Thyroid gland (tissue), 4 donors: ENCODE measurements at regions not wholly inside any gene's neighbourhood (a gene's known extent, or its start where the extent isn't known, plus 50 kb on each side); places are given as distances from the start of the nearest gene placed in this dataset.
"Not testable (repeated sequence)": the region's sequence is repeated elsewhere in the genome, so short reads cannot be mapped to it uniquely, and the experiment has no call there.

Source experiments
- DNase-seq, 2 donors: peaks; one replicate each; pipeline ENCODE4 v3.0.0-alpha.2; 2019
- H3K27ac ChIP-seq, 3 donors: fragments of 200-600 bp; sonication (generic); 1 replicate in 2 of 3; 2 replicates in 1 of 3; pipeline ENCODE4 v1.5.1; 2016 to 2019; ENCODE audit warnings: mild to moderate bottlenecking in 1 of 3, moderate library complexity in 1 of 3
- H3K27me3 ChIP-seq: fragments of 200-600 bp; sonication (generic); one replicate; pipeline ENCODE4 v1.5.1; 2019
- H3K36me3 ChIP-seq, 2 donors: fragments of 200-600 bp; sonication (generic); one replicate each; pipeline ENCODE4 v1.5.1; 2016 to 2019
- H3K4me1 ChIP-seq, 2 donors: fragments of 200-600 bp; sonication (generic); one replicate each; pipeline ENCODE4 v1.5.1; 2017 to 2019
- H3K4me3 ChIP-seq, 3 donors: fragments of 200-600 bp; sonication (generic); replicated peaks in 1 of 3; 1 replicate in 2 of 3; 2 replicates in 1 of 3; pipeline ENCODE4 v1.5.1; 2016; ENCODE audit warnings: mild to moderate bottlenecking in 1 of 3
- H3K9me3 ChIP-seq: fragments of 200-600 bp; sonication (generic); one replicate; pipeline ENCODE4 v1.5.1; 2017
- CTCF ChIP-seq, 6 experiments: fragments of 200-600 bp in 3 of 6; fragments of 450-650 bp in 3 of 6; sonication (generic) in 3 of 6; IDR thresholded peaks; one replicate each; pipeline ENCODE4 v1.5.1; 2016 to 2019; ENCODE audit warnings: antibody characterized with exemption in 6 of 6, mild to moderate bottlenecking in 2 of 6, inconsistent platforms in 1 of 6, moderate library complexity in 1 of 6
- POLR2A ChIP-seq, 2 donors: fragments of 450-650 bp; IDR thresholded peaks; one replicate each; pipeline ENCODE4 v1.6.1; 2017; ENCODE audit warnings: antibody characterized with exemption in 2 of 2, mild to moderate bottlenecking in 2 of 2, moderate library complexity in 1 of 2
- WGBS, 2 donors: methylation state at CpG; one replicate each; pipeline ENCODE4 v1.1.5; 2017; 5-methylcytosine and 5-hydroxymethylcytosine counted together
- intact Hi-C: fragments of 100-400 bp; cut with DNase I; formaldehyde crosslinking; loops from one replicate; pipeline ENCODE4 v1.15.1; 2023

- Histone ChIP-seq H3K27ac (peak overlapping the region; percentile 14 to 60 (median 50)), H3K4me3 (no peak overlapping the region), H3K4me1 (peaks cover 0 to 6% of the 10 kb centered on the region in 2 donors), H3K36me3 (no peaks in the 10 kb centered on the region), H3K27me3 (no peaks in the 10 kb centered on the region), H3K9me3 (no peaks in the 10 kb centered on the region)
- TF ChIP-seq CTCF (IDR thresholded peaks at IDR 0.05) (no peak), POLR2A (IDR thresholded peaks at IDR 0.05) (no peak)
- 12 to 21% methylated on average over 1 of the region's 1 CpG for WGBS, 2 donors
- peak; percentile 76 to 82 for DNase-seq
- intact Hi-C loops, result no loop called here
These were observed 1171.0 kb downstream of the MRPL39 start for GRCh38 chr21:24436236-24436635.

- intact Hi-C loops, result no loop called here
- no peaks in the 10 kb centered on the region for H3K27me3 ChIP-seq
- no peaks in the 10 kb centered on the region for H3K36me3 ChIP-seq
- TF ChIP-seq POLR2A (IDR thresholded peaks at IDR 0.05) (no peak), CTCF (IDR thresholded peaks at IDR 0.05) (no peak)
- no peak overlapping the region for H3K27ac ChIP-seq
- H3K4me3 ChIP-seq, result no peak overlapping the region
- DNase-seq, result no peak
- no peaks in the 10 kb centered on the region for H3K4me1 ChIP-seq
- WGBS, 2 donors, result 65 to 80% methylated on average over 8 of the region's 8 CpGs
- H3K9me3 ChIP-seq, result no peaks in the 10 kb centered on the region
These were observed 1178.6 kb downstream of the MRPL39 start for GRCh38 chr21:24428591-24429199.

GRCh38 chr21:24424776-24425175 lies 1182.5 kb downstream of the MRPL39 start:
- WGBS, 2 donors, result 79 to 83% methylated on average over 4 of the region's 4 CpGs
- TF ChIP-seq POLR2A (IDR thresholded peaks at IDR 0.05) (no peak), CTCF (IDR thresholded peaks at IDR 0.05) (no peak)
- H3K27me3 ChIP-seq, result no peaks in the 10 kb centered on the region
- no peak for DNase-seq
- no peaks in the 10 kb centered on the region for H3K9me3 ChIP-seq
- intact Hi-C loops, result no loop called here
- H3K4me3 ChIP-seq, result no peak overlapping the region
- no peaks in the 10 kb centered on the region for H3K36me3 ChIP-seq
- peaks cover 10 to 11% of the 10 kb centered on the region in 2 donors for H3K4me1 ChIP-seq
- H3K27ac ChIP-seq, result no peak overlapping the region

GRCh38 chr21:24423546-24423945 lies 1183.7 kb downstream of the MRPL39 start:
- H3K27ac ChIP-seq, result no peak overlapping the region
- no peaks in the 10 kb centered on the region for H3K36me3 ChIP-seq
- no peak overlapping the region for H3K4me3 ChIP-seq
- no peaks in the 10 kb centered on the region for H3K9me3 ChIP-seq
- DNase-seq, result no peak
- peaks cover 10 to 11% of the 10 kb centered on the region in 2 donors for H3K4me1 ChIP-seq
- TF ChIP-seq CTCF (IDR thresholded peaks at IDR 0.05), result no peak
- no peak for TF ChIP-seq POLR2A (IDR thresholded peaks at IDR 0.05)
- no peaks in the 10 kb centered on the region for H3K27me3 ChIP-seq
- intact Hi-C loops, result no loop called here

- intact Hi-C loops, result no loop called here
- Histone ChIP-seq H3K9me3 (no peaks in the 10 kb centered on the region), H3K36me3 (no peaks in the 10 kb centered on the region), H3K27me3 (no peaks in the 10 kb centered on the region), H3K4me1 (peaks cover 10 to 11% of the 10 kb centered on the region in 2 donors), H3K4me3 (no peak overlapping the region), H3K27ac (no peak overlapping the region)
- DNase-seq, result no peak
- TF ChIP-seq POLR2A (IDR thresholded peaks at IDR 0.05) (no peak), CTCF (IDR thresholded peaks at IDR 0.05) (no peak)
- 51 to 68% methylated on average over 1 of the region's 1 CpG for WGBS, 2 donors
These were observed 1186.6 kb downstream of the MRPL39 start for GRCh38 chr21:24420689-24421088.

GRCh38 chr21:24419641-24420040 lies 1187.6 kb downstream of the MRPL39 start:
- H3K27ac ChIP-seq, H3K9me3 ChIP-seq, H3K4me3 ChIP-seq, H3K36me3 ChIP-seq, DNase-seq, H3K27me3 ChIP-seq, intact Hi-C loops: not testable (repeated sequence)
- peaks cover 10 to 11% of the 10 kb centered on the region in 2 donors for H3K4me1 ChIP-seq
